Ishikawa (cell line): ENCODE measurements at regions not wholly inside any gene's neighbourhood (a gene's known extent, or its start where the extent isn't known, plus 50 kb on each side); places are given as distances from the start of the nearest gene placed in this dataset.

Experiments used
- EP300 ChIP-seq: IDR thresholded peaks from 2 replicates; pipeline ENCODE4 v1.6.1; 2012; ENCODE audit warnings: borderline replicate concordance
- FOXM1 ChIP-seq: IDR thresholded peaks from 2 replicates; pipeline ENCODE4 v1.6.1; 2012; ENCODE audit warnings: low read depth, borderline replicate concordance
- MAX ChIP-seq: IDR thresholded peaks from 2 replicates; pipeline ENCODE4 v1.6.1; 2012
- REST ChIP-seq: IDR thresholded peaks from 2 replicates; pipeline ENCODE4 v1.6.1; 2012; ENCODE audit warnings: low read depth, mild to moderate bottlenecking
- TAF1 ChIP-seq: IDR thresholded peaks from 2 replicates; pipeline ENCODE4 v1.6.1; 2012; ENCODE audit warnings: low read depth, mild to moderate bottlenecking
- YY1 ChIP-seq: IDR thresholded peaks from 2 replicates; pipeline ENCODE4 v1.6.1; 2012; ENCODE audit warnings: low read depth

GRCh38 chr5:57394421-57395210 is 88.0 kb downstream of the ACTBL2 start:
- TF ChIP-seq REST, result no peak
- TF ChIP-seq TAF1, result no peak
- no peak for TF ChIP-seq YY1
- TF ChIP-seq EP300, result no peak
- TF ChIP-seq FOXM1, result no peak
- no peak for TF ChIP-seq MAX
